HUES48 (cell line): ENCODE measurements at regions not wholly inside any gene's neighbourhood (a gene's known extent, or its start where the extent isn't known, plus 50 kb on each side); places are given as distances from the start of the nearest gene placed in this dataset.
"Not testable (repeated sequence)": the region's sequence is repeated elsewhere in the genome, so short reads cannot be mapped to it uniquely, and the experiment has no call there.

Experiments used
- H3K27ac ChIP-seq: one replicate; pipeline ENCODE4 v1.7.0; 2013; ENCODE audit warnings: low read depth, low read length, inconsistent platforms
- H3K27me3 ChIP-seq: 2 replicates; pipeline ENCODE4 v1.6.1; 2013; ENCODE audit warnings: mild to moderate bottlenecking, low read length; ENCODE audit not compliant: control insufficient read depth, insufficient read depth
- H3K36me3 ChIP-seq: 2 replicates; pipeline ENCODE4 v1.6.1; 2013; ENCODE audit warnings: low read length; ENCODE audit not compliant: control insufficient read depth, insufficient read depth
- H3K4me1 ChIP-seq: 2 replicates; pipeline ENCODE4 v1.6.1; 2013; ENCODE audit warnings: mild to moderate bottlenecking, low read length; ENCODE audit not compliant: control insufficient read depth, insufficient read depth
- H3K4me3 ChIP-seq: 2 replicates; pipeline ENCODE4 v1.5.1; 2013; ENCODE audit warnings: mild to moderate bottlenecking, low read depth, low read length
- H3K9ac ChIP-seq: 2 replicates; pipeline ENCODE4 v1.6.1; 2013; ENCODE audit warnings: mild to moderate bottlenecking, low read depth, low read length, moderate library complexity
- H3K9me3 ChIP-seq: 2 replicates; pipeline ENCODE4 v1.6.1; 2013; ENCODE audit warnings: low read length; ENCODE audit not compliant: control insufficient read depth, insufficient read depth

GRCh38 chr5:44051591-44051990 lies 337.6 kb downstream of the FGF10 start:
- H3K9ac ChIP-seq: no peak overlapping the region
- H3K4me1 ChIP-seq: peaks cover 18% of the 10 kb centered on the region
- no peaks in the 10 kb centered on the region for H3K27me3 ChIP-seq
- H3K9me3 ChIP-seq: no peaks in the 10 kb centered on the region
- no peak overlapping the region for H3K27ac ChIP-seq
- no peaks in the 10 kb centered on the region for H3K36me3 ChIP-seq
- no peak overlapping the region for H3K4me3 ChIP-seq

- no peaks in the 10 kb centered on the region for H3K27me3 ChIP-seq
- peak overlapping the region; percentile 9; the same call in 1 of the 2 replicates for H3K4me3 ChIP-seq
- H3K9me3 ChIP-seq: no peaks in the 10 kb centered on the region
- H3K27ac ChIP-seq: no peak overlapping the region
- H3K4me1 ChIP-seq: peaks cover 19% of the 10 kb centered on the region
- H3K9ac ChIP-seq: no peak overlapping the region
- no peaks in the 10 kb centered on the region for H3K36me3 ChIP-seq
Observed at GRCh38 chr5:44048276-44048984, 340.8 kb downstream of the FGF10 start.

- peaks cover 19% of the 10 kb centered on the region for H3K4me1 ChIP-seq
- H3K9me3 ChIP-seq: no peaks in the 10 kb centered on the region
- no peak overlapping the region for H3K9ac ChIP-seq
- no peak overlapping the region for H3K27ac ChIP-seq
- no peak overlapping the region for H3K4me3 ChIP-seq
- no peaks in the 10 kb centered on the region for H3K36me3 ChIP-seq
- H3K27me3 ChIP-seq: no peaks in the 10 kb centered on the region
Observed at GRCh38 chr5:44046619-44047364, 342.4 kb downstream of the FGF10 start.

GRCh38 chr5:44044549-44044948 lies 344.7 kb downstream of the FGF10 start:
- not testable (repeated sequence) for H3K27me3 ChIP-seq, H3K36me3 ChIP-seq, H3K9ac ChIP-seq, H3K4me3 ChIP-seq, H3K27ac ChIP-seq
- Histone ChIP-seq H3K9me3 (peaks cover 13% of the 10 kb centered on the region), H3K4me1 (peaks cover 19% of the 10 kb centered on the region)

- no peak overlapping the region for H3K9ac ChIP-seq
- H3K36me3 ChIP-seq: no peaks in the 10 kb centered on the region
- no peaks in the 10 kb centered on the region for H3K4me1 ChIP-seq
- H3K4me3 ChIP-seq: no peak overlapping the region
- H3K27me3 ChIP-seq: no peaks in the 10 kb centered on the region
- no peak overlapping the region for H3K27ac ChIP-seq
- H3K9me3 ChIP-seq: no peaks in the 10 kb centered on the region
Observed at GRCh38 chr5:44028226-44028625, 361.0 kb downstream of the FGF10 start.

GRCh38 chr5:44022622-44023021 lies 366.6 kb downstream of the FGF10 start:
- Histone ChIP-seq H3K27ac (no peak overlapping the region), H3K36me3 (no peaks in the 10 kb centered on the region), H3K4me3 (no peak overlapping the region), H3K27me3 (no peaks in the 10 kb centered on the region), H3K4me1 (no peaks in the 10 kb centered on the region), H3K9me3 (no peaks in the 10 kb centered on the region), H3K9ac (no peak overlapping the region)

GRCh38 chr5:44011518-44011917 lies 377.7 kb downstream of the FGF10 start:
- H3K9ac ChIP-seq: no peak overlapping the region
- no peaks in the 10 kb centered on the region for H3K27me3 ChIP-seq
- no peaks in the 10 kb centered on the region for H3K4me1 ChIP-seq
- no peak overlapping the region for H3K27ac ChIP-seq
- peaks cover 19% of the 10 kb centered on the region for H3K9me3 ChIP-seq
- H3K4me3 ChIP-seq: no peak overlapping the region
- H3K36me3 ChIP-seq: no peaks in the 10 kb centered on the region

- Histone ChIP-seq H3K4me3 (no peak overlapping the region), H3K9ac (no peak overlapping the region), H3K4me1 (peaks cover 8% of the 10 kb centered on the region), H3K36me3 (no peaks in the 10 kb centered on the region), H3K9me3 (no peaks in the 10 kb centered on the region), H3K27ac (no peak overlapping the region), H3K27me3 (no peaks in the 10 kb centered on the region)
Observed at GRCh38 chr5:44002381-44002901, 386.8 kb downstream of the FGF10 start.

GRCh38 chr5:44001675-44002380 lies 387.4 kb downstream of the FGF10 start:
- Histone ChIP-seq H3K9me3 (no peaks in the 10 kb centered on the region), H3K9ac (no peak overlapping the region), H3K36me3 (no peaks in the 10 kb centered on the region), H3K4me1 (peaks cover 8% of the 10 kb centered on the region), H3K27ac (no peak overlapping the region), H3K27me3 (no peaks in the 10 kb centered on the region), H3K4me3 (no peak overlapping the region)

GRCh38 chr5:44001236-44001635 lies 388.0 kb downstream of the FGF10 start:
- peaks cover 8% of the 10 kb centered on the region for H3K4me1 ChIP-seq
- no peaks in the 10 kb centered on the region for H3K27me3 ChIP-seq

More at GRCh38 chr5:44001236-44001635, 388.0 kb downstream of the FGF10 start:
- H3K4me3 ChIP-seq: no peak overlapping the region
- no peak overlapping the region for H3K27ac ChIP-seq
- no peaks in the 10 kb centered on the region for H3K36me3 ChIP-seq
- no peaks in the 10 kb centered on the region for H3K9me3 ChIP-seq
- H3K9ac ChIP-seq: no peak overlapping the region
